GM23338 (cell line): ENCODE measurements at regions not wholly inside any gene's neighbourhood (a gene's known extent, or its start where the extent isn't known, plus 50 kb on each side); places are given as distances from the start of the nearest gene placed in this dataset.

Experiments
- CREB1 ChIP-seq: fragments of 250-450 bp; sonication (Bioruptor Pico); IDR thresholded peaks from 2 replicates; pipeline ENCODE4 v1.5.0; 2020; ENCODE audit warnings: low read depth, mild to moderate bottlenecking, moderate library complexity
- EZH2 ChIP-seq: fragments of 200-600 bp; sonication (generic); IDR thresholded peaks from one replicate; pipeline ENCODE4 v1.8.0; 2017; ENCODE audit warnings: antibody characterized with exemption, mild to moderate bottlenecking, low read depth; ENCODE audit not compliant: unreplicated experiment
- EZH2phosphoT487 ChIP-seq: fragments of 200-600 bp; sonication (generic); IDR thresholded peaks from one replicate; pipeline ENCODE4 v1.8.1; 2018; ENCODE audit warnings: antibody characterized with exemption; ENCODE audit not compliant: unreplicated experiment
- NANOG ChIP-seq: IDR thresholded peaks from 2 replicates; pipeline ENCODE4 v1.6.1; 2016; ENCODE audit warnings: antibody characterized with exemption, borderline replicate concordance
- POLR2AphosphoS5 ChIP-seq: IDR thresholded peaks from 2 replicates; pipeline ENCODE4 v1.6.1; 2016; ENCODE audit warnings: antibody characterized with exemption, low read depth
- TF ChIP-seq, protein P1 (sequence below), 2 experiments: fragments of 200-600 bp in 1 of 2; sonication (generic) in 1 of 2; conservative IDR thresholded peaks; 2 replicates each; pipeline versions ENCODE4 v1.5.1 to v1.6.1; 2016 to 2017; ENCODE audit warnings: antibody characterized with exemption in 2 of 2, low read depth in 2 of 2, mild to moderate bottlenecking in 2 of 2, moderate library complexity in 1 of 2
- TF ChIP-seq, protein P2 (sequence below): IDR thresholded peaks from one replicate; pipeline ENCODE4 v1.6.1; 2018; ENCODE audit warnings: antibody characterized with exemption; ENCODE audit not compliant: unreplicated experiment
- TF ChIP-seq, protein P3 (sequence below): IDR thresholded peaks from 2 replicates; pipeline ENCODE4 v1.6.1; 2016; ENCODE audit warnings: antibody characterized with exemption

DNA sequence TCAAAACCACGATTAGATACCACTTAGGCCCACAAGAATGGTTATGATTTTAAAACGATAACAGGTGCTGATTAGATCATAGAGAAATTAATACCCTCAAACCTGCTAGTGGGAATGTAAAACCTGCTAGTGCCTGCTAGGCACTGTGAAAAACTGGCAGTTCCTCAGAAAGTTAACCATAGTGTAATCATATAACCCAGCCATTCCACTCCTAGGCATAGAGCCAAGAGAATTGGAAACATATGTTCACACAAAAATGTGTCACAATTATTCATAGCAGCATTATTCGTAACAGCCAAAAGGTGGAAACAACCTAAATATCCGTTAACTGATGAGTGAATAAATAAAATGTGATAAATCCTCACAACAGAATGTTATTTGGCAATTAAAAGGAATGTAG is 122.2 kb upstream of the SYN3 start:
- TF ChIP-seq POLR2AphosphoS5 = no peak
- TF ChIP-seq, protein P1, sequence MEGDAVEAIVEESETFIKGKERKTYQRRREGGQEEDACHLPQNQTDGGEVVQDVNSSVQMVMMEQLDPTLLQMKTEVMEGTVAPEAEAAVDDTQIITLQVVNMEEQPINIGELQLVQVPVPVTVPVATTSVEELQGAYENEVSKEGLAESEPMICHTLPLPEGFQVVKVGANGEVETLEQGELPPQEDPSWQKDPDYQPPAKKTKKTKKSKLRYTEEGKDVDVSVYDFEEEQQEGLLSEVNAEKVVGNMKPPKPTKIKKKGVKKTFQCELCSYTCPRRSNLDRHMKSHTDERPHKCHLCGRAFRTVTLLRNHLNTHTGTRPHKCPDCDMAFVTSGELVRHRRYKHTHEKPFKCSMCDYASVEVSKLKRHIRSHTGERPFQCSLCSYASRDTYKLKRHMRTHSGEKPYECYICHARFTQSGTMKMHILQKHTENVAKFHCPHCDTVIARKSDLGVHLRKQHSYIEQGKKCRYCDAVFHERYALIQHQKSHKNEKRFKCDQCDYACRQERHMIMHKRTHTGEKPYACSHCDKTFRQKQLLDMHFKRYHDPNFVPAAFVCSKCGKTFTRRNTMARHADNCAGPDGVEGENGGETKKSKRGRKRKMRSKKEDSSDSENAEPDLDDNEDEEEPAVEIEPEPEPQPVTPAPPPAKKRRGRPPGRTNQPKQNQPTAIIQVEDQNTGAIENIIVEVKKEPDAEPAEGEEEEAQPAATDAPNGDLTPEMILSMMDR (conservative IDR thresholded peaks at IDR 0.05; ENCODE audit: low read depth in 2 of 2) = no peak
- TF ChIP-seq EZH2phosphoT487 = no peak
- no peak for TF ChIP-seq CREB1 (CRISPR knock-in tag)
- TF ChIP-seq, protein P2, sequence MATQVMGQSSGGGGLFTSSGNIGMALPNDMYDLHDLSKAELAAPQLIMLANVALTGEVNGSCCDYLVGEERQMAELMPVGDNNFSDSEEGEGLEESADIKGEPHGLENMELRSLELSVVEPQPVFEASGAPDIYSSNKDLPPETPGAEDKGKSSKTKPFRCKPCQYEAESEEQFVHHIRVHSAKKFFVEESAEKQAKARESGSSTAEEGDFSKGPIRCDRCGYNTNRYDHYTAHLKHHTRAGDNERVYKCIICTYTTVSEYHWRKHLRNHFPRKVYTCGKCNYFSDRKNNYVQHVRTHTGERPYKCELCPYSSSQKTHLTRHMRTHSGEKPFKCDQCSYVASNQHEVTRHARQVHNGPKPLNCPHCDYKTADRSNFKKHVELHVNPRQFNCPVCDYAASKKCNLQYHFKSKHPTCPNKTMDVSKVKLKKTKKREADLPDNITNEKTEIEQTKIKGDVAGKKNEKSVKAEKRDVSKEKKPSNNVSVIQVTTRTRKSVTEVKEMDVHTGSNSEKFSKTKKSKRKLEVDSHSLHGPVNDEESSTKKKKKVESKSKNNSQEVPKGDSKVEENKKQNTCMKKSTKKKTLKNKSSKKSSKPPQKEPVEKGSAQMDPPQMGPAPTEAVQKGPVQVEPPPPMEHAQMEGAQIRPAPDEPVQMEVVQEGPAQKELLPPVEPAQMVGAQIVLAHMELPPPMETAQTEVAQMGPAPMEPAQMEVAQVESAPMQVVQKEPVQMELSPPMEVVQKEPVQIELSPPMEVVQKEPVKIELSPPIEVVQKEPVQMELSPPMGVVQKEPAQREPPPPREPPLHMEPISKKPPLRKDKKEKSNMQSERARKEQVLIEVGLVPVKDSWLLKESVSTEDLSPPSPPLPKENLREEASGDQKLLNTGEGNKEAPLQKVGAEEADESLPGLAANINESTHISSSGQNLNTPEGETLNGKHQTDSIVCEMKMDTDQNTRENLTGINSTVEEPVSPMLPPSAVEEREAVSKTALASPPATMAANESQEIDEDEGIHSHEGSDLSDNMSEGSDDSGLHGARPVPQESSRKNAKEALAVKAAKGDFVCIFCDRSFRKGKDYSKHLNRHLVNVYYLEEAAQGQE = no peak
- no peak for TF ChIP-seq EZH2
- TF ChIP-seq, protein P3, sequence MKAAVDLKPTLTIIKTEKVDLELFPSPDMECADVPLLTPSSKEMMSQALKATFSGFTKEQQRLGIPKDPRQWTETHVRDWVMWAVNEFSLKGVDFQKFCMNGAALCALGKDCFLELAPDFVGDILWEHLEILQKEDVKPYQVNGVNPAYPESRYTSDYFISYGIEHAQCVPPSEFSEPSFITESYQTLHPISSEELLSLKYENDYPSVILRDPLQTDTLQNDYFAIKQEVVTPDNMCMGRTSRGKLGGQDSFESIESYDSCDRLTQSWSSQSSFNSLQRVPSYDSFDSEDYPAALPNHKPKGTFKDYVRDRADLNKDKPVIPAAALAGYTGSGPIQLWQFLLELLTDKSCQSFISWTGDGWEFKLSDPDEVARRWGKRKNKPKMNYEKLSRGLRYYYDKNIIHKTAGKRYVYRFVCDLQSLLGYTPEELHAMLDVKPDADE = no peak
- no peak for TF ChIP-seq NANOG
